HEK293T (cell line): ENCODE measurements at regions not wholly inside any gene's neighbourhood (a gene's known extent, or its start where the extent isn't known, plus 50 kb on each side); places are given as distances from the start of the nearest gene placed in this dataset.

Experiments used
- CTCF ChIA-PET: fragments of 350-600 bp; formaldehyde crosslinking; extraction: SDS; loops from one replicate; lab custom pipeline; 2021; ENCODE audit warnings: antibody characterized with exemption, inconsistent platforms; lab: Yijun Ruan, JAX
- POLR2A ChIA-PET: fragments of 350-600 bp; formaldehyde crosslinking; extraction: SDS; loops from one replicate; lab custom pipeline; 2020; ENCODE audit warnings: antibody characterized with exemption, inconsistent platforms; lab: Yijun Ruan, JAX
- DNase-seq: peaks from one replicate; pipeline ENCODE4 v3.0.0; 2012; ENCODE audit warnings: mixed read lengths; ENCODE audit errors: extremely low spot score
- ARNT ChIP-seq: fragments of 450-650 bp; IDR thresholded peaks from 2 replicates; pipeline ENCODE4 v1.6.1; 2017; ENCODE audit warnings: mild to moderate bottlenecking
- BHLHE40 ChIP-seq: fragments of 450-650 bp; IDR thresholded peaks from 2 replicates; pipeline ENCODE4 v1.6.1; 2016; ENCODE audit warnings: mild to moderate bottlenecking, moderate library complexity, borderline replicate concordance
- CTBP1 ChIP-seq: fragments of 450-650 bp; IDR thresholded peaks from 2 replicates; pipeline ENCODE4 v1.6.1; 2016; ENCODE audit warnings: borderline replicate concordance
- ELF4 ChIP-seq: fragments of 450-650 bp; IDR thresholded peaks from 2 replicates; pipeline ENCODE4 v1.6.1; 2017; ENCODE audit warnings: antibody characterized with exemption
- FOXA1 ChIP-seq: fragments of 450-650 bp; IDR thresholded peaks from 2 replicates; pipeline ENCODE4 v1.6.1; 2016; ENCODE audit warnings: mild to moderate bottlenecking
- FOXK2 ChIP-seq: fragments of 450-650 bp; IDR thresholded peaks from 2 replicates; pipeline ENCODE4 v1.6.1; 2016; ENCODE audit warnings: mild to moderate bottlenecking
- FOXM1 ChIP-seq: fragments of 450-650 bp; IDR thresholded peaks from 2 replicates; pipeline ENCODE4 v1.6.1; 2017; ENCODE audit warnings: mild to moderate bottlenecking, borderline replicate concordance
- HDGF ChIP-seq: fragments of 450-650 bp; IDR thresholded peaks from 2 replicates; pipeline ENCODE4 v1.6.1; 2017; ENCODE audit warnings: antibody characterized with exemption, borderline replicate concordance
- L3MBTL2 ChIP-seq: fragments of 450-650 bp; conservative IDR thresholded peaks from 2 replicates; pipeline ENCODE4 v1.6.1; 2016; ENCODE audit warnings: mild to moderate bottlenecking
- LEF1 ChIP-seq: fragments of 450-650 bp; IDR thresholded peaks from 2 replicates; pipeline ENCODE4 v1.6.1; 2017; ENCODE audit warnings: mild to moderate bottlenecking, borderline replicate concordance
- NFRKB ChIP-seq: fragments of 450-650 bp; IDR thresholded peaks from 2 replicates; pipeline ENCODE4 v1.6.1; 2016; ENCODE audit warnings: mild to moderate bottlenecking, moderate library complexity
- PKNOX1 ChIP-seq: fragments of 450-650 bp; IDR thresholded peaks from 2 replicates; pipeline ENCODE4 v1.6.1; 2016
- SP1 ChIP-seq: fragments of 450-650 bp; IDR thresholded peaks from 2 replicates; pipeline ENCODE4 v1.6.1; 2017
- SUZ12 ChIP-seq: fragments of 450-650 bp; IDR thresholded peaks from 2 replicates; pipeline ENCODE4 v1.6.1; 2016; ENCODE audit warnings: mild to moderate bottlenecking
- TARDBP ChIP-seq: fragments of 450-650 bp; IDR thresholded peaks from 2 replicates; pipeline ENCODE4 v1.6.1; 2016
- ZNF384 ChIP-seq: fragments of 450-650 bp; IDR thresholded peaks from 2 replicates; pipeline ENCODE4 v1.6.1; 2016

- POLR2A ChIA-PET = no interaction called here
- no peak for DNase-seq
- TF ChIP-seq HDGF (no peak), CTBP1 (no peak), SUZ12 (no peak), SP1 (no peak), NFRKB (no peak), TARDBP (no peak), FOXM1 (no peak), PKNOX1 (no peak), LEF1 (no peak), ARNT (no peak), BHLHE40 (no peak), FOXA1 (no peak), FOXK2 (no peak), L3MBTL2 (no peak), ELF4 (no peak), ZNF384 (no peak)
- CTCF ChIA-PET = no interaction called here
These were observed 151.8 kb downstream of the SMIM20 start for GRCh38 chr4:26065833-26066232.

- ChIA-PET CTCF (interaction anchor here (0.6 kb wide), 2 partner anchors 368 to 403 kb away, joined by 3 read pairs; no protein-coding TSS in a partner anchor), POLR2A (no interaction called here)
- DNase-seq = no peak
- TF ChIP-seq TARDBP (no peak), HDGF (no peak), ELF4 (no peak), ZNF384 (no peak), NFRKB (no peak), CTBP1 (no peak), ARNT (no peak), BHLHE40 (no peak)
These were observed 153.0 kb downstream of the SMIM20 start for GRCh38 chr4:26067035-26067434.

- DNase-seq = peak; percentile 22
- ChIA-PET CTCF (interaction anchor here (0.6 to 1.8 kb wide), 3 partner anchors 9 to 92 kb away, joined by 3 to 8 read pairs (median 3); no protein-coding TSS in a partner anchor), POLR2A (no interaction called here)
These were observed 155.2 kb downstream of the SMIM20 start for GRCh38 chr4:26069218-26069617.

GRCh38 chr4:26071688-26072087 lies 157.7 kb downstream of the SMIM20 start:
- POLR2A ChIA-PET = no interaction called here
- no peak for DNase-seq
- TF ChIP-seq PKNOX1 (no peak), L3MBTL2 (no peak), FOXM1 (no peak), HDGF (no peak), ELF4 (no peak), TARDBP (no peak), SUZ12 (no peak), ARNT (no peak), ZNF384 (no peak), NFRKB (no peak)
- CTCF ChIA-PET = no interaction called here

More at GRCh38 chr4:26069218-26069617, 155.2 kb downstream of the SMIM20 start:
- TF ChIP-seq SP1 (no peak), SUZ12 (no peak)

GRCh38 chr4:26073886-26074560 lies 160.0 kb downstream of the SMIM20 start:
- ChIA-PET CTCF (interaction anchor here (1.3 kb wide), 1 partner anchor 9 kb away, joined by 3 read pairs; no protein-coding TSS in a partner anchor), POLR2A (interaction anchor here (1.4 kb wide), 1 partner anchor 247 kb away, joined by 3 read pairs; the partner anchor contains the start of gene RBPJ)
- TF ChIP-seq ARNT = no peak
- no peak for TF ChIP-seq HDGF
- DNase-seq = no peak

- no peak for DNase-seq
- ChIA-PET POLR2A (interaction anchor here (0.6 to 0.7 kb wide), 2 partner anchors 156 to 163 kb away, joined by 3 read pairs; no protein-coding TSS in a partner anchor), CTCF (interaction anchor here (0.7 to 1.3 kb wide), 2 partner anchors 8 to 522 kb away, joined by 3 read pairs; no protein-coding TSS in a partner anchor)
- TF ChIP-seq PKNOX1 = no peak
- no peak for TF ChIP-seq NFRKB
- TF ChIP-seq ARNT = no peak
- TF ChIP-seq SP1 = no peak
- TF ChIP-seq FOXM1 = no peak
- no peak for TF ChIP-seq L3MBTL2
- no peak for TF ChIP-seq LEF1
- TF ChIP-seq CTBP1 = no peak
- TF ChIP-seq FOXA1 = no peak
- TF ChIP-seq BHLHE40 = no peak
- TF ChIP-seq HDGF = no peak
These were observed 160.9 kb downstream of the SMIM20 start for GRCh38 chr4:26074712-26075430.
